ENCODE measurements at regions not wholly inside any gene's neighbourhood (a gene's known extent, or its start where the extent isn't known, plus 50 kb on each side); places are given as distances from the start of the nearest gene placed in this dataset.

- no peak for TF ChIP-seq EP300 (IDR thresholded peaks at IDR 0.05)
- TF ChIP-seq, protein P1, sequence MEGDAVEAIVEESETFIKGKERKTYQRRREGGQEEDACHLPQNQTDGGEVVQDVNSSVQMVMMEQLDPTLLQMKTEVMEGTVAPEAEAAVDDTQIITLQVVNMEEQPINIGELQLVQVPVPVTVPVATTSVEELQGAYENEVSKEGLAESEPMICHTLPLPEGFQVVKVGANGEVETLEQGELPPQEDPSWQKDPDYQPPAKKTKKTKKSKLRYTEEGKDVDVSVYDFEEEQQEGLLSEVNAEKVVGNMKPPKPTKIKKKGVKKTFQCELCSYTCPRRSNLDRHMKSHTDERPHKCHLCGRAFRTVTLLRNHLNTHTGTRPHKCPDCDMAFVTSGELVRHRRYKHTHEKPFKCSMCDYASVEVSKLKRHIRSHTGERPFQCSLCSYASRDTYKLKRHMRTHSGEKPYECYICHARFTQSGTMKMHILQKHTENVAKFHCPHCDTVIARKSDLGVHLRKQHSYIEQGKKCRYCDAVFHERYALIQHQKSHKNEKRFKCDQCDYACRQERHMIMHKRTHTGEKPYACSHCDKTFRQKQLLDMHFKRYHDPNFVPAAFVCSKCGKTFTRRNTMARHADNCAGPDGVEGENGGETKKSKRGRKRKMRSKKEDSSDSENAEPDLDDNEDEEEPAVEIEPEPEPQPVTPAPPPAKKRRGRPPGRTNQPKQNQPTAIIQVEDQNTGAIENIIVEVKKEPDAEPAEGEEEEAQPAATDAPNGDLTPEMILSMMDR (IDR thresholded peaks at IDR 0.05) = no peak
These were observed 275.0 kb downstream of the DRD1 start for GRCh38 chr5:175168882-175169507.

Data from sigmoid colon (tissue), 4 donors.